PC-3 (cell line): ENCODE measurements at regions not wholly inside any gene's neighbourhood (a gene's known extent, or its start where the extent isn't known, plus 50 kb on each side); places are given as distances from the start of the nearest gene placed in this dataset.

Source experiments
- ATAC-seq: fragments of 200-7000 bp; cut with Tn5 transposase; 2 replicates; pipeline ENCODE4 v1.9.1; 2020; ENCODE audit warnings: mild to moderate bottlenecking, moderate library complexity
- BruUV-seq: library from RNA; stranded (reverse); fragments of 400-500 nt; replicated peaks from 2 replicates; lab custom pipeline; 2021; lab: Mats Ljungman, UMichigan
- CTCF ChIA-PET: fragments of 300-600 bp; sonication (Branson Sonifier 250); formaldehyde crosslinking; loops from one replicate; lab custom pipeline; 2022; ENCODE audit warnings: antibody characterized with exemption; lab: Charles Lee
- POLR2A ChIA-PET: fragments of 300-600 bp; sonication (Branson Sonifier 250); formaldehyde crosslinking; loops from one replicate; lab custom pipeline; 2022; ENCODE audit warnings: antibody characterized with exemption; ENCODE audit not compliant: unreplicated experiment; lab: Charles Lee
- DNase-seq: peaks from one replicate; pipeline ENCODE4 v3.0.0-alpha.2; 2015
- H2AFZ ChIP-seq: fragments of 300-600 bp; sonication (generic); 2 replicates; pipeline ENCODE4 v1.6.0; 2016; ENCODE audit warnings: antibody characterized with exemption, low read length
- H3F3A ChIP-seq: fragments of 300-600 bp; sonication (generic); one replicate; pipeline ENCODE4 v1.6.0; 2017; ENCODE audit warnings: antibody characterized with exemption, low read length, control low read depth, mild to moderate bottlenecking; ENCODE audit not compliant: unreplicated experiment
- H3K27ac ChIP-seq: fragments of 300-600 bp; sonication (generic); 2 replicates; pipeline ENCODE4 v1.5.1; 2016; ENCODE audit warnings: mild to moderate bottlenecking, low read length
- H3K27me3 ChIP-seq: fragments of 300-600 bp; sonication (generic); 2 replicates; pipeline ENCODE4 v1.6.1; 2016; ENCODE audit warnings: low read length, mixed read lengths
- H3K36me3 ChIP-seq: fragments of 300-600 bp; sonication (generic); 2 replicates; pipeline ENCODE4 v1.6.1; 2016; ENCODE audit warnings: low read depth, mixed run types, low read length, mixed read lengths
- H3K4me1 ChIP-seq: fragments of 300-600 bp; sonication (generic); 2 replicates; pipeline ENCODE4 v1.5.1; 2016; ENCODE audit warnings: low read length; ENCODE audit not compliant: insufficient read depth
- H3K4me2 ChIP-seq: fragments of 300-600 bp; sonication (generic); 2 replicates; pipeline ENCODE4 v1.6.0; 2016; ENCODE audit warnings: low read length
- H3K4me3 ChIP-seq: fragments of 300-600 bp; sonication (generic); 2 replicates; pipeline ENCODE4 v1.5.1; 2016; ENCODE audit warnings: mild to moderate bottlenecking, low read length, mixed read lengths
- H3K79me2 ChIP-seq: fragments of 300-600 bp; sonication (generic); 2 replicates; pipeline ENCODE4 v1.6.1; 2017; ENCODE audit warnings: low read length, mixed read lengths
- H3K9ac ChIP-seq: fragments of 300-600 bp; sonication (generic); 2 replicates; pipeline ENCODE4 v1.6.0; 2016; ENCODE audit warnings: mild to moderate bottlenecking, low read length
- H3K9me2 ChIP-seq: fragments of 300-600 bp; sonication (generic); replicated peaks from 2 replicates; pipeline ENCODE4 v1.6.1; 2016; ENCODE audit warnings: mixed run types, low read length, mixed read lengths
- H3K9me3 ChIP-seq: fragments of 300-600 bp; sonication (generic); 2 replicates; pipeline ENCODE4 v1.6.1; 2016; ENCODE audit warnings: low read length, mixed read lengths
- H4K20me1 ChIP-seq: fragments of 300-600 bp; sonication (generic); 2 replicates; pipeline ENCODE4 v1.6.1; 2016; ENCODE audit warnings: low read length, mixed read lengths
- EZH2 ChIP-seq: fragments of 300-600 bp; sonication (generic); IDR thresholded peaks from one replicate; pipeline ENCODE4 v1.6.1; 2017; ENCODE audit warnings: antibody characterized with exemption, mild to moderate bottlenecking, low read length; ENCODE audit not compliant: unreplicated experiment
- EZH2phosphoT487 ChIP-seq: fragments of 300-600 bp; sonication (generic); IDR thresholded peaks from 2 replicates; pipeline ENCODE4 v1.6.1; 2018; ENCODE audit warnings: mild to moderate bottlenecking, antibody characterized with exemption, low read length, borderline replicate concordance
- intact Hi-C: fragments of 100-400 bp; cut with micrococcal nuclease; formaldehyde crosslinking; loops from 2 replicates; pipeline ENCODE4 v1.9.0; 2023
- TF ChIP-seq, protein P1 (sequence below): fragments of 300-600 bp; sonication (generic); conservative IDR thresholded peaks from 2 replicates; pipeline ENCODE4 v1.5.1; 2017; ENCODE audit warnings: antibody characterized with exemption, low read depth, mild to moderate bottlenecking, low read length

DNA sequence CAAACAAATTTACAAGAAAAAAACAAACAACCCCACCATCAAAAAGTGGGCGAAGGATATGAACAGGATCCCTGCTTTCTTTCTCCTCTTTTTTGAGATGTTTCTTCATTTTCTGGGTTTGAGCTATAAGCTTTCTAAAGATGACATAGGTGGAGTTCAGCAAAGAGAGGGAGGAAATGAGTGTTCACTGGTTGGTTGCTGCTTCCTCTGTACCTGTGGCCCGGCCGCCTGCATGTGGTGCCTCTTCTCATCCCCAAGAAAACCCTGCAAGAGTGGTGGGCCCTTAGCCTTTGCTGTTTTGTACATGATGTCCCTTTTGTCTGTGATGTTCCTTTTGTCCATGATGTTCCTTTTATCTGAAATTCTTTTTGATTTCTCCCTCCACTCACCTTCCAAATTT lies 178.4 kb upstream of the SERP2 start:
- Histone ChIP-seq H4K20me1 (no peaks in the 10 kb centered on the region), H2AFZ (no peak overlapping the region), H3K79me2 (no peaks in the 10 kb centered on the region), H3K4me1 (peaks cover 61% of the 10 kb centered on the region), H3K27ac (no peak overlapping the region), H3K9me3 (no peaks in the 10 kb centered on the region), H3F3A (no peaks in the 10 kb centered on the region), H3K4me2 (no peak overlapping the region), H3K27me3 (no peaks in the 10 kb centered on the region), H3K4me3 (no peak overlapping the region), H3K36me3 (no peaks in the 10 kb centered on the region), H3K9ac (no peak overlapping the region), H3K9me2 (no peaks in the 10 kb centered on the region)
- POLR2A ChIA-PET = no interaction called here
- TF ChIP-seq EZH2phosphoT487 = no peak
- TF ChIP-seq, protein P1, sequence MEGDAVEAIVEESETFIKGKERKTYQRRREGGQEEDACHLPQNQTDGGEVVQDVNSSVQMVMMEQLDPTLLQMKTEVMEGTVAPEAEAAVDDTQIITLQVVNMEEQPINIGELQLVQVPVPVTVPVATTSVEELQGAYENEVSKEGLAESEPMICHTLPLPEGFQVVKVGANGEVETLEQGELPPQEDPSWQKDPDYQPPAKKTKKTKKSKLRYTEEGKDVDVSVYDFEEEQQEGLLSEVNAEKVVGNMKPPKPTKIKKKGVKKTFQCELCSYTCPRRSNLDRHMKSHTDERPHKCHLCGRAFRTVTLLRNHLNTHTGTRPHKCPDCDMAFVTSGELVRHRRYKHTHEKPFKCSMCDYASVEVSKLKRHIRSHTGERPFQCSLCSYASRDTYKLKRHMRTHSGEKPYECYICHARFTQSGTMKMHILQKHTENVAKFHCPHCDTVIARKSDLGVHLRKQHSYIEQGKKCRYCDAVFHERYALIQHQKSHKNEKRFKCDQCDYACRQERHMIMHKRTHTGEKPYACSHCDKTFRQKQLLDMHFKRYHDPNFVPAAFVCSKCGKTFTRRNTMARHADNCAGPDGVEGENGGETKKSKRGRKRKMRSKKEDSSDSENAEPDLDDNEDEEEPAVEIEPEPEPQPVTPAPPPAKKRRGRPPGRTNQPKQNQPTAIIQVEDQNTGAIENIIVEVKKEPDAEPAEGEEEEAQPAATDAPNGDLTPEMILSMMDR = no peak
- no peak for TF ChIP-seq EZH2
- no TSS peak for BruUV-seq
- CTCF ChIA-PET = no interaction called here
- ATAC-seq (no peak), DNase-seq (no peak)
- intact Hi-C loops = no loop called here

DNA sequence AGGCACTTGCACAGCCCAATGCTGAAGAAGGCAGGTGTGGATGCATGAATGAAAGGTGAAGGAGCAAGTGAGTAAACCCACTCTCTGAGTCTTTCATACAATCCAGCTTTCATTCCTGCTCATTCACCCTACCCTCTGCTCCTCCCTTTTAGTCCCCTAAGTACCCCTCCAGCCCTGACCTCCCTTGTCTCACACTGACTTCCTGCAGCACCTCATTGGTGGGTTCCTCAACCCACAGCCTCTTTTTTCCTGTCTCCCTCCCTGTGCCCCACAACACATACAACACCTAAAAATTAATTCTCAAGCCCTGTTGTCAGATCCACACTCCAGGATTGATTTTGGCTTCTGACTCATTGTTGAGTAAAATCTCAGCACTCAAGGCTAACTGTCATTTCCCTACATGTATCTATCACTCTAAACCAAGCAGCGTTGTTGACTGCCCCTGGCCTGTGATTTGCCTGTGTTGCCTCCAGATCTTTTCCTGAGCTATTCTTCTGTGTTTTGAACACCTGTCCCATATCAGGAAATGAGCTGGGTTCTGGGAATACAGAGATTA lies 177.3 kb upstream of the SERP2 start:
- Histone ChIP-seq H3K79me2 (no peaks in the 10 kb centered on the region), H4K20me1 (no peaks in the 10 kb centered on the region), H3K9me2 (no peaks in the 10 kb centered on the region), H3K9ac (peak overlapping the region; percentile 32; the same call in 1 of the 2 replicates), H3F3A (no peaks in the 10 kb centered on the region), H3K36me3 (no peaks in the 10 kb centered on the region), H3K4me2 (no peak overlapping the region), H3K9me3 (no peaks in the 10 kb centered on the region), H3K27me3 (no peaks in the 10 kb centered on the region), H3K4me3 (no peak overlapping the region), H2AFZ (no peak overlapping the region), H3K4me1 (peaks cover 63% of the 10 kb centered on the region), H3K27ac (peak overlapping the region; percentile 85)
- BruUV-seq = no TSS peak
- POLR2A ChIA-PET = no interaction called here
- DNase-seq (peak; percentile 52), ATAC-seq (peak; percentile 46)
- CTCF ChIA-PET = no interaction called here
- TF ChIP-seq, protein P1 = no peak
- TF ChIP-seq EZH2 = no peak
- TF ChIP-seq EZH2phosphoT487 = no peak
- intact Hi-C loops = no loop called here
